ENCODE measurements at regions not wholly inside any gene's neighbourhood (a gene's known extent, or its start where the extent isn't known, plus 50 kb on each side); places are given as distances from the start of the nearest gene placed in this dataset.

DNA sequence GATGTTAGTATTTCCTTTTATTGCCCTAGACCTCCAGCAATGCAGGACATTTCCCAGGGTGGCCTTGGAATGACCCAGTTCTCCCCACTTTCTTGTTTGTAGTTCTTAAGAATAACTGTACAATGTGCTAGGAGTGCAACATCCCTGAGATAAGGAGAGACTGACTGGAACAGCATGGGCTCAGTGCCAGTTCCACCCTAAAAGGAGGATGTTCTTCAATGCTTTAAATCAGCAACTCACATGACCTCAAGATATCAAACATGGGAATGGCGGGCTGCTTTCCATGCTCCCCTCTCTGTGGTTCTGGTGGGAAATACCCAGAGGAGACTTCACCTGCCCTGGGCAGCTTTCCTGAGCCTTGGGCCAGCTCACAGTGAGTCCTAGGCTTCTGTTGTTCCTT, 766.9 kb upstream of the FBXO33 start:
- DNase-seq: no peak
- no peaks in the 10 kb centered on the region for H3K27me3 Mint-ChIP-seq (ENCODE audit: insufficient read depth)
- no peaks in the 10 kb centered on the region for H3K4me1 Mint-ChIP-seq
- H3K9me3 Mint-ChIP-seq: peaks cover 16% of the 10 kb centered on the region
- H3K9me3 ChIP-seq (ENCODE audit: control insufficient read depth, low read length): peaks cover 6% of the 10 kb centered on the region
- no peaks in the 10 kb centered on the region for H3K4me1 ChIP-seq (ENCODE audit: control insufficient read depth, insufficient read depth, low read length)
- no peak overlapping the region for H3K4me3 Mint-ChIP-seq
- H3K36me3 Mint-ChIP-seq (ENCODE audit: low read depth): no peaks in the 10 kb centered on the region
- H3K27ac ChIP-seq (ENCODE audit: low read depth, low read length): no peak overlapping the region
- H3K9ac ChIP-seq (ENCODE audit: extremely low read depth, low read length, poor library complexity, severe bottlenecking): no peak overlapping the region
- no peaks in the 10 kb centered on the region for H3K36me3 ChIP-seq (ENCODE audit: control insufficient read depth, insufficient read depth, low read length)
- no peak overlapping the region for H3K4me3 ChIP-seq (ENCODE audit: low read length)
- WGBS, 2 experiments (ENCODE audit: insufficient coverage in 1 of 2, insufficient read length in 1 of 2): 90 to 100% methylated on average over 1 of the region's 1 CpG
- TF ChIP-seq, protein P1, sequence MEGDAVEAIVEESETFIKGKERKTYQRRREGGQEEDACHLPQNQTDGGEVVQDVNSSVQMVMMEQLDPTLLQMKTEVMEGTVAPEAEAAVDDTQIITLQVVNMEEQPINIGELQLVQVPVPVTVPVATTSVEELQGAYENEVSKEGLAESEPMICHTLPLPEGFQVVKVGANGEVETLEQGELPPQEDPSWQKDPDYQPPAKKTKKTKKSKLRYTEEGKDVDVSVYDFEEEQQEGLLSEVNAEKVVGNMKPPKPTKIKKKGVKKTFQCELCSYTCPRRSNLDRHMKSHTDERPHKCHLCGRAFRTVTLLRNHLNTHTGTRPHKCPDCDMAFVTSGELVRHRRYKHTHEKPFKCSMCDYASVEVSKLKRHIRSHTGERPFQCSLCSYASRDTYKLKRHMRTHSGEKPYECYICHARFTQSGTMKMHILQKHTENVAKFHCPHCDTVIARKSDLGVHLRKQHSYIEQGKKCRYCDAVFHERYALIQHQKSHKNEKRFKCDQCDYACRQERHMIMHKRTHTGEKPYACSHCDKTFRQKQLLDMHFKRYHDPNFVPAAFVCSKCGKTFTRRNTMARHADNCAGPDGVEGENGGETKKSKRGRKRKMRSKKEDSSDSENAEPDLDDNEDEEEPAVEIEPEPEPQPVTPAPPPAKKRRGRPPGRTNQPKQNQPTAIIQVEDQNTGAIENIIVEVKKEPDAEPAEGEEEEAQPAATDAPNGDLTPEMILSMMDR (conservative IDR thresholded peaks at IDR 0.05): no peak
- no peak overlapping the region for H3K27ac Mint-ChIP-seq
- no peaks in the 10 kb centered on the region for H3K27me3 ChIP-seq (ENCODE audit: control insufficient read depth, insufficient read depth, low read length, poor library complexity, severe bottlenecking)

DNA sequence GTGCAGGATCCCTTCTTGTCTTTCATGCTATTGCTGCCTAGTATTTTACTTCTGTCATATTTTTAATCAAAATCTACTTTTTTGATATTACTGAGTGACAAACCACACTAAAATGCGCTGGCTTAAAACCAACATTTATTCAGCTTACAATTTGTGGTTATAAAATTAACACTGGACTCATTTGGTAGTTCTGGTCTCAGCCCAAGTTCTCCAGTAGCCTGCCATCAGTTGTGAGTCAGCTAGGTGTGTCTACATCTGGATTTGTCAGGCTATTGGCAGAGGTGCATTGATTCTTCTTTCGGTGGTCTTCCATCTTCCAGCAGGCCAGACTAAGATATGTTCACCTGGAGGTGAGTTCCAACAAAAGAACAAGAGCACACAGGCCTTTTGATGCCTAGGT, 765.1 kb upstream of the FBXO33 start:
- Mint-ChIP-seq H3K27me3 (ENCODE audit: insufficient read depth) (no peaks in the 10 kb centered on the region), H3K36me3 (ENCODE audit: low read depth) (no peaks in the 10 kb centered on the region), H3K4me3 (no peak overlapping the region), H3K9me3 (peaks cover 3% of the 10 kb centered on the region), H3K27ac (no peak overlapping the region), H3K4me1 (no peaks in the 10 kb centered on the region)
- 94 to 100% methylated on average over 2 of the region's 2 CpGs for WGBS, 2 experiments (ENCODE audit: insufficient coverage in 1 of 2, insufficient read length in 1 of 2)
- no peak for DNase-seq
- no peaks in the 10 kb centered on the region for H3K36me3 ChIP-seq (ENCODE audit: control insufficient read depth, insufficient read depth, low read length)
- H3K9me3 ChIP-seq (ENCODE audit: control insufficient read depth, low read length): peaks cover 6% of the 10 kb centered on the region
- no peak overlapping the region for H3K9ac ChIP-seq (ENCODE audit: extremely low read depth, low read length, poor library complexity, severe bottlenecking)
- no peak overlapping the region for H3K4me3 ChIP-seq (ENCODE audit: low read length)
- no peaks in the 10 kb centered on the region for H3K4me1 ChIP-seq (ENCODE audit: control insufficient read depth, insufficient read depth, low read length)
- H3K27me3 ChIP-seq (ENCODE audit: control insufficient read depth, insufficient read depth, low read length, poor library complexity, severe bottlenecking): no peaks in the 10 kb centered on the region
- H3K27ac ChIP-seq (ENCODE audit: low read depth, low read length): no peak overlapping the region
- TF ChIP-seq, protein P1 (conservative IDR thresholded peaks at IDR 0.05): no peak

DNA sequence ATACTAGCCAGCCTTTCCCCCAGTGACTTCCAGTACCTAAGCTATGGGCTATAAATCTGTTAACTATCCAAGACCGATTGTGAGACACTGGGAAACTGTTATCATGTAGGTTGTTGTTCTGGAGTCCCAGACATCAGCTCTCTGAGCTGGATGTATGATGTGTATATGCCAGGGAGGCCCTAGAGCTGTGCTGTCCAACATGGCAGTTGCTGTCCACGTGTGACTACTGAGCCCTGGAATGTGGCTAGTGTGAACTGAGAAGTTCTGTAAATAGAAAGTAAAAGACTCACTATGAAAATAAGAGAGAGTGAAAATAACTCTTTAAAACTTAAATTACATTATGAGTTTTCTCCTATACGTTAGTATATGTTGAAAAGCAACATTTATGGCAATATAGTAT, 755.8 kb upstream of the FBXO33 start:
- no peaks in the 10 kb centered on the region for H3K4me1 ChIP-seq (ENCODE audit: control insufficient read depth, insufficient read depth, low read length)
- no peaks in the 10 kb centered on the region for H3K36me3 Mint-ChIP-seq (ENCODE audit: low read depth)
- no peaks in the 10 kb centered on the region for H3K9me3 Mint-ChIP-seq
- no peaks in the 10 kb centered on the region for H3K27me3 Mint-ChIP-seq (ENCODE audit: insufficient read depth)
- 83 to 100% methylated on average over 1 to 2 of the region's 3 CpGs for WGBS, 2 experiments (ENCODE audit: insufficient coverage in 1 of 2, insufficient read length in 1 of 2)
- no peak for DNase-seq
- no peak overlapping the region for H3K4me3 Mint-ChIP-seq
- no peaks in the 10 kb centered on the region for H3K36me3 ChIP-seq (ENCODE audit: control insufficient read depth, insufficient read depth, low read length)
- H3K4me1 Mint-ChIP-seq: no peaks in the 10 kb centered on the region
- TF ChIP-seq, protein P1 (conservative IDR thresholded peaks at IDR 0.05): no peak
- no peak overlapping the region for H3K9ac ChIP-seq (ENCODE audit: extremely low read depth, low read length, poor library complexity, severe bottlenecking)
- H3K27me3 ChIP-seq (ENCODE audit: control insufficient read depth, insufficient read depth, low read length, poor library complexity, severe bottlenecking): no peaks in the 10 kb centered on the region
- no peak overlapping the region for H3K27ac Mint-ChIP-seq
- no peak overlapping the region for H3K4me3 ChIP-seq (ENCODE audit: low read length)
- H3K9me3 ChIP-seq (ENCODE audit: control insufficient read depth, low read length): no peaks in the 10 kb centered on the region
- H3K27ac ChIP-seq (ENCODE audit: low read depth, low read length): no peak overlapping the region
